ENCODE measurements at regions not wholly inside any gene's neighbourhood (a gene's known extent, or its start where the extent isn't known, plus 50 kb on each side); places are given as distances from the start of the nearest gene placed in this dataset.
A peak's percentile ranks its signal among the peaks of the same experiment; 100 is the strongest.

DNA sequence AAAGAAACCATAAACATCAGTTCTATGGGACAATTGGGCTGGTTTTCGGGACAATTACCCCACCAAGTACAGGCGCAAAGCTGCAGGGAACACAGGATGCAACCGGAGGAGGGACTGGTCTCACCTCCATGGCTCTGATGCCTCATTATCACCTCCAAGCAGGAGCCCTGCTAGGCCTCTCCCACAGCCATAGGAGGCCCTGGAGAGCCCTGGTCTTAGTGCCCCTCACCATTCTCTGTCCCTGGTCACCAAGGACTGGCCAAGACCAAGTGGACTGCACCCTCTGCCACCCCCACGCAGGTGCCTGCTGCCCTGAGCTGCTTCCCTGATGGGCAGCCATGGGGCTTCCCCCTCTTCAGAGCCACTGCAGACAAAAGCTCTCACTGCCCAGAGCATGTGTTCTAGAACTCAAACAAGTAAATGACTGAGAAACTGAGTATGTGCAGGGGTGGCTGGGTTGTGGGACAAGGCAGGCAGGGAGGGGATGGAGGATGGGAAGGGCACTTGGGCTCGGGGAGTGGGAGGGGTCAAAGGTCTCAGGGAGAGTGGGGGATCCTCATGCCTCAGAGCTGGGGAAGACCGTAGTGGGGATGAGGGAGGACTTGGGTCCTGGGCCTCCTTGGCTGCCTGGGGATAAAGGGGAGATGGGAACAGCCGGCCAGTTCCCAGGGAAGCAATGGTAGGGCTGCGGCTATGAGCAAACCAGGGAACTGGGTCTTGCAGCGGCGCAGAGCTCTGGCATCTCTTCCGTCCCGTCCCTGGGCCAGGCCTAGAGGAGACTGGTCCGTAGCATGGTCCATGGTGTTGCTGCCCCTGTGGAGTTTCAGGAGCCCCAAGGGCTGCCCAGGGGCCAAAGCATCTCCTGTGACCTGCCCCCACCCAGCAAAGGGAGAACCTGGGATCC lies 435.1 kb downstream of the PREX1 start (continued):
- TF ChIP-seq, protein P1, sequence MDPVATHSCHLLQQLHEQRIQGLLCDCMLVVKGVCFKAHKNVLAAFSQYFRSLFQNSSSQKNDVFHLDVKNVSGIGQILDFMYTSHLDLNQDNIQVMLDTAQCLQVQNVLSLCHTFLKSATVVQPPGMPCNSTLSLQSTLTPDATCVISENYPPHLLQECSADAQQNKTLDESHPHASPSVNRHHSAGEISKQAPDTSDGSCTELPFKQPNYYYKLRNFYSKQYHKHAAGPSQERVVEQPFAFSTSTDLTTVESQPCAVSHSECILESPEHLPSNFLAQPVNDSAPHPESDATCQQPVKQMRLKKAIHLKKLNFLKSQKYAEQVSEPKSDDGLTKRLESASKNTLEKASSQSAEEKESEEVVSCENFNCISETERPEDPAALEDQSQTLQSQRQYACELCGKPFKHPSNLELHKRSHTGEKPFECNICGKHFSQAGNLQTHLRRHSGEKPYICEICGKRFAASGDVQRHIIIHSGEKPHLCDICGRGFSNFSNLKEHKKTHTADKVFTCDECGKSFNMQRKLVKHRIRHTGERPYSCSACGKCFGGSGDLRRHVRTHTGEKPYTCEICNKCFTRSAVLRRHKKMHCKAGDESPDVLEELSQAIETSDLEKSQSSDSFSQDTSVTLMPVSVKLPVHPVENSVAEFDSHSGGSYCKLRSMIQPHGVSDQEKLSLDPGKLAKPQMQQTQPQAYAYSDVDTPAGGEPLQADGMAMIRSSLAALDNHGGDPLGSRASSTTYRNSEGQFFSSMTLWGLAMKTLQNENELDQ (CRISPR knock-in tag; IDR thresholded peaks at IDR 0.05; ENCODE audit: borderline replicate concordance) = no peak
- TF ChIP-seq ZFP41 (CRISPR knock-in tag; IDR thresholded peaks at IDR 0.05; ENCODE audit: borderline replicate concordance) (no peak), ZNF737 (CRISPR knock-in tag; IDR thresholded peaks at IDR 0.05; ENCODE audit: borderline replicate concordance) (0 out of 2 replicates have a peak, but pooled peaks have one; percentile 45), PRPF4 (IDR thresholded peaks at IDR 0.05; ENCODE audit: low read depth, low read length, poor library complexity, severe bottlenecking) (no peak), ZNF839 (CRISPR knock-in tag; IDR thresholded peaks at IDR 0.05; ENCODE audit: borderline replicate concordance) (0 out of 2 replicates have a peak, but pooled peaks have one; percentile 50), KDM5B (CRISPR knock-in tag; IDR thresholded peaks at IDR 0.05; ENCODE audit: borderline replicate concordance) (0 out of 2 replicates have a peak, but pooled peaks have one; percentile 12), POGZ (CRISPR knock-in tag; IDR thresholded peaks at IDR 0.05) (no peak), KLF11 (CRISPR knock-in tag; IDR thresholded peaks at IDR 0.05) (no peak), ZNF343 (CRISPR knock-in tag; IDR thresholded peaks at IDR 0.05) (no peak), GTF2F1 (IDR thresholded peaks at IDR 0.05; ENCODE audit: low read length) (no peak), TEAD2 (CRISPR knock-in tag; IDR thresholded peaks at IDR 0.05) (no peak), FOXA3 (CRISPR knock-in tag; IDR thresholded peaks at IDR 0.05) (no peak), HES4 (CRISPR knock-in tag; IDR thresholded peaks at IDR 0.05; ENCODE audit: borderline replicate concordance) (0 out of 2 replicates have a peak, but pooled peaks have one; percentile 52)
- TF ChIP-seq, protein P2, sequence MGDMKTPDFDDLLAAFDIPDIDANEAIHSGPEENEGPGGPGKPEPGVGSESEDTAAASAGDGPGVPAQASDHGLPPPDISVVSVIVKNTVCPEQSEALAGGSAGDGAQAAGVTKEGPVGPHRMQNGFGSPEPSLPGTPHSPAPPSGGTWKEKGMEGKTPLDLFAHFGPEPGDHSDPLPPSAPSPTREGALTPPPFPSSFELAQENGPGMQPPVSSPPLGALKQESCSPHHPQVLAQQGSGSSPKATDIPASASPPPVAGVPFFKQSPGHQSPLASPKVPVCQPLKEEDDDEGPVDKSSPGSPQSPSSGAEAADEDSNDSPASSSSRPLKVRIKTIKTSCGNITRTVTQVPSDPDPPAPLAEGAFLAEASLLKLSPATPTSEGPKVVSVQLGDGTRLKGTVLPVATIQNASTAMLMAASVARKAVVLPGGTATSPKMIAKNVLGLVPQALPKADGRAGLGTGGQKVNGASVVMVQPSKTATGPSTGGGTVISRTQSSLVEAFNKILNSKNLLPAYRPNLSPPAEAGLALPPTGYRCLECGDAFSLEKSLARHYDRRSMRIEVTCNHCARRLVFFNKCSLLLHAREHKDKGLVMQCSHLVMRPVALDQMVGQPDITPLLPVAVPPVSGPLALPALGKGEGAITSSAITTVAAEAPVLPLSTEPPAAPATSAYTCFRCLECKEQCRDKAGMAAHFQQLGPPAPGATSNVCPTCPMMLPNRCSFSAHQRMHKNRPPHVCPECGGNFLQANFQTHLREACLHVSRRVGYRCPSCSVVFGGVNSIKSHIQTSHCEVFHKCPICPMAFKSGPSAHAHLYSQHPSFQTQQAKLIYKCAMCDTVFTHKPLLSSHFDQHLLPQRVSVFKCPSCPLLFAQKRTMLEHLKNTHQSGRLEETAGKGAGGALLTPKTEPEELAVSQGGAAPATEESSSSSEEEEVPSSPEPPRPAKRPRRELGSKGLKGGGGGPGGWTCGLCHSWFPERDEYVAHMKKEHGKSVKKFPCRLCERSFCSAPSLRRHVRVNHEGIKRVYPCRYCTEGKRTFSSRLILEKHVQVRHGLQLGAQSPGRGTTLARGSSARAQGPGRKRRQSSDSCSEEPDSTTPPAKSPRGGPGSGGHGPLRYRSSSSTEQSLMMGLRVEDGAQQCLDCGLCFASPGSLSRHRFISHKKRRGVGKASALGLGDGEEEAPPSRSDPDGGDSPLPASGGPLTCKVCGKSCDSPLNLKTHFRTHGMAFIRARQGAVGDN (CRISPR knock-in tag; IDR thresholded peaks at IDR 0.05) = peak; percentile 28
